GM18502 (cell line): ENCODE measurements at regions not wholly inside any gene's neighbourhood (a gene's known extent, or its start where the extent isn't known, plus 50 kb on each side); places are given as distances from the start of the nearest gene placed in this dataset.

Experiments used
- ATAC-seq: cut with Tn5 transposase; IDR thresholded peaks from one replicate; pipeline ENCODE4 v1.9.1; 2021; ENCODE audit warnings: mild to moderate bottlenecking; ENCODE audit not compliant: unreplicated experiment, poor library complexity

DNA sequence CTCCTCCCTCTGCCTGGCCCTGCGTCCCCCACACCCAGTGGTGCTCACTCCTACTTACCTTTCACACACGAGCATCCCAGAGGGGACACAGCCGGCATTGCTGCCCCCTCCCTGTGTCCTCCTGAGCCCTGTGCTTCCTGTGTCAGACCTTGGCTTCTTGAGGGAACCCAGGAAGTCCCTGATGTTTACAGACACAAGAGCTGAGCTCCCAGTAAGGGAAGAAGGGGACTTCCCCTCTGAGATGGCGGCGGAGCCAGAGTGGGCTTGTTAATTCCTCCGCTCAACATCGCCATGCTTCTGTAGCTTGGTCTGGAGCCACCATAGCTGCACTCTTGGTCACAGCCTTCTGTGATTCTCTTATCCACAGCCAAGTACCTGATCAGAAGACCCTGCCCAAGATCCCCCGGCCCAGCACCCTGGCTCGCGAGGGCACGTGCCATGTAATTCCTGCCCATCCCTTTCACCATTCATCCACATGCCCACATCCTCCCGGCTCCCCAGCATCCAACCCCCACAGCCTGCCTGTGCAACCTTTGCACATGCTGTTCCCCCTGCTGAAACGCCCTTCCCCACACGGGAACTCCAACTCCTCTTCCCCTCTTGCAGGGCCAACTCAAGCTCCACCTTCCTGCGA is 127.4 kb upstream of the FOXF1 start:
- ATAC-seq: no peak

DNA sequence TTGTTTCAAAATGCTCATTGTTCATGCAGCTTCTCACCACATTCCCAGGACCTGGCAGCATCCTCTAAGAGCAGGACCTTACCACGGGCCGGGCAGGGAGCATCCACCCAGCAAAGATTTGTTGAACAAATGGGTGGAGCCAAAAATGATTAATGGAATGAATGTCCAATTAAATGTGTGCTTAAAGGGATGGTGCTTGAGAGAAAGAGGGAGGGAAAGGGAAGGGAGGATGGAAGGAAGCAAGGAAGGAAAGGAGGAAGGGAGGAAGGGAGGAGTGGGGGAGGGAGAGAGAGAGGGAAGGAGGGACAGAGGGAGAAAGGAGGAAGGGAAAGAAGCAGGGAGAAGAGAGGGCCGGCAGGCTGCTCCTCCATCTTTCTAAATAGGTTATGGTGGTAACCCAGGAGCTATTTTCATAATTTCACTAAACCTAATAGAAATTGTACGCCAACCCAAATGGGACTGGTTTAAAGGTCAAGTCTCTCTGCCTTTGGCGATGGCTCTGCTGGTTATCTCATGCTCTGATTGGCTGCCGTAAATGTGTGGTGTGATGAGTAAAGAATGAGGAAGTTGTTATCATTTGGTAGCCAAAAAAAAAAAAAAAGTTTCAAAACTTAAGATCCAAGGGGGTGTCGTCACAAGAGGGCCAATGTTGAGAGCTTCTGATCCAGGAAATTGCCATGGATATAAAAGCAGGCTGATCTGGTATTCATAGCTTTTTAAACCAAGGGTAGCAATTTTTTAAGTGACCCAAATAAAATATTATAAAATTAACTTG is 126.7 kb upstream of the FOXF1 start:
- no peak for ATAC-seq

- no peak for ATAC-seq
Observed at GRCh38 chr16:86384263-86384649, 126.1 kb upstream of the FOXF1 start.

GRCh38 chr16:86384980-86385379 is 125.3 kb upstream of the FOXF1 start:
- no peak for ATAC-seq

DNA sequence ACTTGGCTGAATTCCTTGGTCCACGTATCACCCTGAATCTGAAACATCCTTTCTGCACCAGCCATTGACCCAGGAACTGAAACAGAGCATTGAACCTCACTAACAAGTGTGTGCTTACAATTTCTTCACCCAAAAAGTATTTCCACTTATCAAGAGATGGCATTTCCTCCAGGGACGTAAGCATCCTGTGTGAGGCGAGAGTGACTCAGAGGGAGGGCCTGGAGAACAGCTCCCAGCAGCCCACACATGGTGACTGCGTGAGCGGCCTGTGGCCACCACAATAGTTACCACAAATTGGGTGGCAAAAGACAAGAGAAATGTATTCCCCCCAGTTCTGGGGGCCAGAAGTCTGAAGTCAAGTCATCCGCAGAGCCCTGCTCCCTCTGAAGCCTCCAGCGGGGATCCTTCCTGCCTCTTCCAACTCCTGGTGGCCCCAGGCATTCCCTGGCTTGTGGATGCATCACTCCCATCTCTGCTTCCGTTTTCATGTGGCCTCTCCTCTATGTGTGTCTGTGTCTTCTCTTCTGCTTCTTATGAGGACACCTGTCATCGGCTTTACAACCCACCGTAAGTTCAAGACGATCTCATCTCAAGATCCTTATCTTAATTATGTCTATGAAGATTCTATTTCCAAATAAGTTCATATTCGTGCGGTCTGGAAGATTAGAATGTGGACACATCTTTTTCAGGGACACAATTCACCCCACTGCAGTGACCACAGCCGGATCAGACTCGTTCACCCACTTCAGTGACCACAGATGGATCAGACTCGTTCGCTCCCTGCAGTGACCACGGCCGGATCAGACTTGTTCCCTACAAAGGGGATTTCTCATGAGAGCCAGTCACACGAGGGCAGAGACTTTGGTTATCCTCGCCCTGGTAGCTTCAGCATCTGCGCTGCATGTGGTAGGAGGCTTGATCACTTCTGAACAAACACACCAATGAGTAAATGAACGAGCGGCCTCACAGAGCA is 122.6 kb upstream of the FOXF1 start:
- no peak for ATAC-seq

DNA sequence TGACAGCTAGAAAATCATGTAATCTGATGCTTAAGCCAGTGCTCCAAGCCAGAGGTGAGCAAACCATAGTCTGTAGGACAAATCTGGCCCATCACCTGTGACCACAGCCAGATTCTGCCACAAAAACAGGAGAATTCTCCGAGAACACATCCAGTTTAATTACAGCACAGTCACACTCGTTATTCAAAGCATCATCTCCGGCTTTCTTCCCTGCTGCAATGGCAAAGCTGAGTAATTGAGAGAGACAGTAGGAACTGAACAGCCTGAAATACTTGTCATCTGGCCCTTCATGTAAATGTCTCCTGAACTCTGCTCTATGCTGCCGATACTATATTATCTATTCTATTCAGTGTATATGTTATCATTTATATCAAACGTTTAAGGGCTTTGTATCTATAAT is 121.4 kb upstream of the FOXF1 start:
- ATAC-seq: no peak

GRCh38 chr16:86389566-86390328 is 120.6 kb upstream of the FOXF1 start:
- no peak for ATAC-seq

DNA sequence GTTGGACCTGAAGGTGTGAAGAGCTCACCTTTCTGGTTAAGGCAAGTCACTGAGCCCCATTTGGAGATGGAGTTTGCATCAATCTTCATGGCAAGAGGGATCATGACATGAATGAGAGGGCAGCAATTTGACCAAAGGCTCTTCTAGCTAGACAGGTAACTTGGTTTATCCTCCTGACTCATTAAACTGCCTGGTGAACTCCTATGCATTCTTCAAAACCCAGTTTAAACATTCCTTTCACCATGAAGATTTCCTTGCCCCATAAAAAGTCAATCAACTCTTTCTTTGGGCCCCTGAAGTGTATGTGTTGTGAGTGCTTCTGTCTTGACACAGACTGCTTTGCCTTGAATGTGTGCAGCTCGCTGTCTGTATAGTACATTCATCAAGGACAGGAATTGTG is 120.0 kb upstream of the FOXF1 start:
- no peak for ATAC-seq

DNA sequence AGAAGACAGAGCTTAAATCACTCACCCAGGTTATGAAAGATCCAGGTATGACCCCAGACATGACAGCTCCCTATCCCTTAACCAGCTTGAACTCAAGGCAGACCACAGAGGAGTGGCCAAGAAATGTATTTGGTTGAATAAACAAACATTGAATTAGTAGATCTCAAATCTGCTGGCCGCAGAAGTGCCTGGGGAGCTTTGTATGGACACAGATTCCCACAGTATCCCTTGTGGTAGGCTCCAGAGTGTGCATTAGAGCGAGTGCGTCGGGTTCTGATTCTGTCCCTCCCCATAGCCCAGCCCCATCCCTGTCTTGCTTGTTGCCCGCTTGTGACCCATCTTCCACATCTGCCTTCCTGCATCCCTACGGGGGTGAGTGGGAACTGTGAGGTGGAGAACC is 118.8 kb upstream of the FOXF1 start:
- no peak for ATAC-seq

GRCh38 chr16:86391984-86392383 is 118.3 kb upstream of the FOXF1 start:
- no peak for ATAC-seq

DNA sequence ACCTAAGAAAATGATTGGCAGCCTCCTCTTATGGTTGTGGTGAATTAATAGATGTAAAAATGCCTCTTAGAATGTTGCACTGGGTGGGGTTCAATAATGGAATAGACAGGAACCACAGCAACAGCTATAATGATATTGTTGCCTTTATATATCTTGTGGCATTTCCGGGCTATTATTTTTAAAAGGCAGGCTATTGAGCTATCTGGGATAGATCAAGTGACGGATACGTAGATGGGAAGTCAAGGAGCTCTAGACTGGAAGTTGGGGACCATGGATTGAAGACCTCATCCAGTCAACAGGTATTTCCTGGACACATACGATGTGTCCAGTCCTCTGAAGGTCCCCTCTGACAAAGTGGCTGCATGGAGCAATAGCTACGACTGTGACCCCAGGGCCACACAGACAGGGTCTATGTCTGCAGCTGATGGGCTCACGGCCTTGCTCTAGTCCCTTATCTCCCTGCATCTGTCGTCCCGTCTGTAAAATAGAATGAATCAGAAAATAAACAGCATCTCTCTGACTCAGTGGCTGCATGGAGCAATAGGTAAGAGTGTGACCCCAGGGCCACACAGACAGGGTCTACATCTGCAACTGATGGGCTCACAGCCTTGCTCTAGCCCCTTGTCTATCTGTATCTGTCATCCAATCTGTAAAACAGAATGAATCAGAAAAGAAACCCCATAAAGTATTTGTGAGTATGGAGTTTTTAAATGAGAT is 117.7 kb upstream of the FOXF1 start:
- ATAC-seq: no peak

- ATAC-seq: no peak
Observed at GRCh38 chr16:86393907-86394626, 116.3 kb upstream of the FOXF1 start.

DNA sequence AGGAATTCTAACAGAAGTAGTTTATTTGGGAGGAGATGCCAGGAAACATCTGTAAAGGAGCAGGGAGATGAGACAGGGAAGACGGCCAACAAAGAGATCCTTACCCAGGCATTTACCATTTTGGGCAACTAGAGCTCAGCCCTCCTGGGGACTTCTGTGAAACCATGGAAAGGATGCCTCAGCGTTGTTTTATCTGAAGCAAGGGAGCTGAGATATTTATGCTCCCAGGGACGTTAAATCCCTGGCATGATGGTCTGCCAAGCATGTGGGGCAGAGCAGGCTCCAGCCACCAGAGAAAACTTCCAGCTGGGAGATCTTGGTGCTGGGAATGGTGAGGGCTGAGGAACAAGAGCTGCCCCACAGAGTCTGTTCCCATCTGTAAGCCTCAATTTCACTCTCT is 114.8 kb upstream of the FOXF1 start:
- ATAC-seq: no peak

- no peak for ATAC-seq
Observed at GRCh38 chr16:86396422-86396821, 113.9 kb upstream of the FOXF1 start.

GRCh38 chr16:86396901-86397311 is 113.4 kb upstream of the FOXF1 start:
- no peak for ATAC-seq

- no peak for ATAC-seq
Observed at GRCh38 chr16:86398201-86398600, 112.1 kb upstream of the FOXF1 start.

DNA sequence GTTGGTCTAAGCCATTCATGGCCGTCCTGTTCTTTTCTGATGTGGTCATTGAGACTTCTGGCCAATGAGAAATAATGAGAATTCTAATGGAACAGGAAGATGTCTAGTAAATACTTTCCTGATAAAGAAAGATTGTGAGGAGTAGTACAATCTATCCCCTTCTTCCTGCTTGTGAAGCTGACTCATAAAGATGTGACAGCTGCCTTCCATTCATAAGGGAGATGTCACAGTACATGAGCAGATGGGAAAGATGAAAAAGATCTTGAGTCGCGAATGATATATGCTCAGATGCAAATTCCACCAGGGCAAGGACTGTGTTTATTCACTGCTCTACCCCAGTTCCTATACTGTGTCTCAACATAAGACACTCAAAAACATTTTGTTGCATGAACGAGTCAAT is 111.7 kb upstream of the FOXF1 start:
- ATAC-seq: no peak

- no peak for ATAC-seq
Observed at GRCh38 chr16:86401126-86401525, 109.2 kb upstream of the FOXF1 start.

GRCh38 chr16:86403085-86403484 is 107.2 kb upstream of the FOXF1 start:
- no peak for ATAC-seq
